ENCODE measurements at regions not wholly inside any gene's neighbourhood (a gene's known extent, or its start where the extent isn't known, plus 50 kb on each side); places are given as distances from the start of the nearest gene placed in this dataset.
A peak's percentile ranks its signal among the peaks of the same experiment; 100 is the strongest.

- TF ChIP-seq ARID4A (CRISPR knock-in tag; IDR thresholded peaks at IDR 0.05; ENCODE audit: borderline replicate concordance), result peak; percentile 93; the same call in 1 of the 2 replicates
- TF ChIP-seq RFXAP (CRISPR knock-in tag; IDR thresholded peaks at IDR 0.05; ENCODE audit: borderline replicate concordance), result peak; percentile 80
- TF ChIP-seq KDM5B (CRISPR knock-in tag; IDR thresholded peaks at IDR 0.05; ENCODE audit: borderline replicate concordance), result peak; percentile 60; the same call in 1 of the 2 replicates
- TF ChIP-seq ZNF205 (CRISPR knock-in tag; IDR thresholded peaks at IDR 0.05), result peak; percentile 90
- no peak for TF ChIP-seq ZNF550 (CRISPR knock-in tag; IDR thresholded peaks at IDR 0.05; ENCODE audit: borderline replicate concordance)
- TF ChIP-seq NR2F6 (IDR thresholded peaks at IDR 0.05), result peak; percentile 91
- TF ChIP-seq NR2F6 (CRISPR knock-in tag; IDR thresholded peaks at IDR 0.05), result peak; percentile 93
- TF ChIP-seq KLF16 (CRISPR knock-in tag; IDR thresholded peaks at IDR 0.05), result peak in 1 of 2 experiments; percentile 85; a peak in 2 of 4 replicates
- no peak for TF ChIP-seq ARID2 (CRISPR knock-in tag; IDR thresholded peaks at IDR 0.05; ENCODE audit: borderline replicate concordance)
- TF ChIP-seq ZNF275 (CRISPR knock-in tag; IDR thresholded peaks at IDR 0.05; ENCODE audit: borderline replicate concordance), result peak; percentile 66; the same call in 1 of the 2 replicates
- no peak for TF ChIP-seq MZF1 (CRISPR knock-in tag; IDR thresholded peaks at IDR 0.05; ENCODE audit: borderline replicate concordance)
- peak; percentile 28; the same call in 1 of the 2 replicates for TF ChIP-seq MYNN (CRISPR knock-in tag; IDR thresholded peaks at IDR 0.05; ENCODE audit: low read depth)
- no peak for TF ChIP-seq LRRFIP1 (CRISPR knock-in tag; conservative IDR thresholded peaks at IDR 0.05)
- TF ChIP-seq ZNF773 (CRISPR knock-in tag; IDR thresholded peaks at IDR 0.05; ENCODE audit: borderline replicate concordance), result peak; percentile 64; the same call in 1 of the 2 replicates
- peak; percentile 75; the same call in 1 of the 2 replicates for TF ChIP-seq GZF1 (CRISPR knock-in tag; IDR thresholded peaks at IDR 0.05)
- TF ChIP-seq ZHX1 (CRISPR knock-in tag; IDR thresholded peaks at IDR 0.05; ENCODE audit: low read depth), result 0 out of 2 replicates have a peak, but pooled peaks have one; percentile 39
- peak; percentile 90 for TF ChIP-seq BORCS8-MEF2B (CRISPR knock-in tag; IDR thresholded peaks at IDR 0.05)
- no peak for TF ChIP-seq FOXK2 (IDR thresholded peaks at IDR 0.05)
These were observed 251.9 kb downstream of the SEC14L1 start (continued) for GRCh38 chr17:77392376-77393273.

Data from HepG2 (cell line).